HG03097 (cell line): ENCODE measurements at regions not wholly inside any gene's neighbourhood (a gene's known extent, or its start where the extent isn't known, plus 50 kb on each side); places are given as distances from the start of the nearest gene placed in this dataset.
"Not testable (repeated sequence)": the region's sequence is repeated elsewhere in the genome, so short reads cannot be mapped to it uniquely, and the experiment has no call there.

Source experiments
- ATAC-seq: cut with Tn5 transposase; IDR thresholded peaks from one replicate; pipeline ENCODE4 v1.9.1; 2021; ENCODE audit not compliant: unreplicated experiment, low FRiP score

DNA sequence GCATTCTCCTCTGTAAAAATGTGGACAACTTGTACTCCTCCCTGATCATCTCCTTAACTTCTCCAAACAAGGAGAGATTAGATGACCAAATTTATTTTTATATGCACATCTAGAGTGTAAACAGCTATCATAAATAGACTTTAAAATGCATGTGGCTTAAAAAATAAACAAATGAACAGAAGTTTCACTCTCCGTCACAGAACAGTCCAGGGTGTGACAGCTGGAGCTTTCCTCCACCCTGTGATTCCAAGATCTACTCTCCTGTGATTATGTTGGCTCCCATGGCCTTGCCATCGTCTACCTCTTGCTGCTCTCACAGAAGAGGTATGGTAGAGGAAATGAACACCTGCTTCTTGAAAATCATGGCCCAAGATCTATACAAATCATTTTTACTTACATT lies 560.2 kb downstream of the TOX3 start:
- ATAC-seq, result no peak

DNA sequence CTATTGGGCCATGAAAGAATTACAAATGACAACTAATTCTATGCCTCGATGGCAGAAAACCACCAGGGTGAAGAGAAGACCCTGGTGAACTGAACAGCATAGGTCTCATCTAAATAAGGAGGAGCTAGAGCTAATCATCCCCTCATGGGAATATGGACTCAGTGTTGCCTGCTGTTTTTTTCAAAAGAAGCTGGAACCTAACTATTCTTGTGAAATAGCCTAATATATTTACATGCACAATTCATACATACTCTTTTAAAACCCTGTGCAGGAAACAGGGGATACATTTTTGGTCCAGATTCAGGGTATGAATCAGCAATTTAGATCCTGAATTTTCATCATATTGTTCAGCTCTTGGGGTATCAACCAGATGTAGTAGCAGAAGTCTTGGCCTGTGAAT lies 560.6 kb downstream of the TOX3 start:
- no peak for ATAC-seq

DNA sequence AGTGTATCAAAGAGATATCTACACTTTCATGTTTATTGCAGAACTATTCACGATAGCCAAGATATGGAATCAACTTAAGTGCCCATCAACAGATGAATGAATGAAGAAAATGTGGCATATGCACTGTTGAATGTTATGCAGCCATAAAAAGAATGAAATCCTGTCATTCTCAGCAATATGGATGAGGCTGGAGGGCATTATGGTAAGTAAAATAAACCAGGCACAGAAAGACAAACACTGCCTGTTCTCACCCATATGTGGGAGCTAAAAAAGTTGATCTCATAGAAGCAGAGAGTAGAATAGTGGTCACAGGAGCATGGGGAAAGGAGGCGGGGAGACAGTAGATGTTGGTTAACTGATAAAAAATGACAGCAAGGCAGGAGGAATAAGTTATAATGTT lies 561.8 kb downstream of the TOX3 start:
- ATAC-seq, result no peak

DNA sequence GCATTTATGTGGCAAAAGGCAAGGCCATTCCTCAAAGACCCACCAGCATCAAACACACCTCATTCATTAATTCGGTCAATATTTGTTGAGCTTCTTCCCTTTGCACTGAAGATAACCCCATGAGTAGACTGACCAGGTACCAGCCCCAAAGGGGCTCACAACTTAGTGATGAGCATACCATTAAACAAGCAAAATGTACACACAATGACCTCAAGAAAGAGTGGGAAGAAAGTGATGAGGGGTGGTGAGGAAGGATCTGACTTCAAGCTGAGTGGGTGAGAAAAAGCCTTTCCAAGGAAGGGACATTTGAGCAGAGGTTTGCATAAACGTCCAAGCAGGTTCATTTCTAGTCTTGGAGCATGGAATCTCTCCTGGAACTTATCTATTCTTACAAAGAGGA lies 562.5 kb downstream of the TOX3 start:
- no peak for ATAC-seq

DNA sequence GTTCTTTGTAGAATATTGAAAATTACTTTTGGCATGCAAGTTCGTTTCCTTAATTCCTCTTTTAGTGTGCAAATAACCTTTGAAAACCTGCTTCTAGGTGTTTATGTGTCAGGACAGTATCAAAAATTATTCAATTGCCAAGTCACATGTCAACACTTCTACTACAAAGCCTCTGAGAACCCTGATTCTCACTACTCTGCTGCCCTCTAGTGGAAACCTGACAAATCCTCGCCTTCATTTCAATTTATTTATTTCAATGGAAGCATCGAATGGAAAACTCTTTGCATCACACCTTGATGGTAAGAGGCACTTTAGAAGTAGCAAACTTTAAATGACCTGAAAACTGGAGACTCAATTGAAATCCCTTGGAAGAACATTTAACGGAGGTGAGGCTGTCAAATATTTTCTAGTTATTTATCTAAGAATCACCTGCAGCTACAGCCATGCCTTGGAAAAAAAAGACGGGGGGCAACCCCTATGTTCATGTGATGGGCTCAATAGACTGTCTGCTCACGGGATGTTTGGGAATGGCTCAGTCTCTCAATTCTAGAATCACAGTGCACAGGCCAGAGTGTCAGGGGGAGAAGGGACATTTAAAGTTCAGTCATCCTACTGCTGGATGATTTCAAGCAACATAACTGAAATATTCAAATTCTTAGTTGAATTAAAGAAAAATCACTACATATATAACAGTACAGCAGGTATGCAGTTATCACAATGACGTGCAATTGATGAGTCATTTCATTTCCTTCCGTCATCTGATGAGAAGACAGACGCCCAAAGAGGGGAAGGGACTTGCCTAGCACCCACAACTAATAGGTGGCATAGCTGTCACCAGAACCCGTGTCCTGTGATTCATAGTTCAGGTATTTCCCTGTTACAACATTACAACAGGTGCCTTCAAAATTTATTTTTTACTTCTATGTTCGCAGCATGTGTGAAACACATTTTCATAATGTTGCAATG lies 563.9 kb downstream of the TOX3 start:
- peak; percentile 52 for ATAC-seq

DNA sequence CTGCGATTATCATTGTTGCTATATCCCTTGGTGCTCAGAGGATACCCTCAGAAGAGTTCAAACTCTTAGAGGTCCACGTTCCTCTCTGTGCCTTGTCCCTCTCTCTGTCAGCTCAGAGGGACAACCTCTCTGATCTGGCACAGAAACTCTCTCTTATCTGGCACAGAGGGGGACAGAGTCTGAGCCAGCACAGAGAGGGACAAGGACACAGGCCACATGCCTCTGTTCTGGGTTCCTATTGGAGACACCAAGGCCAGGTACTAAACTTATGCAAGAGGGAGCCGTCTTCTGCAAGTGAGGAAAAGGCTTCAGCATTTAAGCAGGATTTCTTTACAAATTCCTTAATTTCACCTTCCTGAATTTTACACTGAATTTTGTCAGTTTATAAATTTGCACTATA lies 565.2 kb downstream of the TOX3 start:
- no peak for ATAC-seq

DNA sequence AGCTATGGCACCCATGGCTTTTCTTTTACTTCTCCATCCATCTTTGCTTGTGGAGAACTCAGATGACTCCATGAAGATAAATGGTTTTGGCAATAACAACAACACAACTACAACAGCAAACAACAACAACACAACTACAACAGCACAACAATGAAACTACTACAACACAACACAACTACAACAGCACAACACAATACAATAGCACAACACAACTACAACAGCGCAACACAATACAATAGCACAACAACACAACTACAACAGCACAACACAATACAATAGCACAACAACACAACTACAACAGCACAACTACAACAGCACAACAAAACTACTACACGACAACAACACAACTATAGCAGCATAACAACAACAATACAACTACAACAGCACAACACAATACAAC lies 569.4 kb downstream of the TOX3 start:
- ATAC-seq, result not testable (repeated sequence)

DNA sequence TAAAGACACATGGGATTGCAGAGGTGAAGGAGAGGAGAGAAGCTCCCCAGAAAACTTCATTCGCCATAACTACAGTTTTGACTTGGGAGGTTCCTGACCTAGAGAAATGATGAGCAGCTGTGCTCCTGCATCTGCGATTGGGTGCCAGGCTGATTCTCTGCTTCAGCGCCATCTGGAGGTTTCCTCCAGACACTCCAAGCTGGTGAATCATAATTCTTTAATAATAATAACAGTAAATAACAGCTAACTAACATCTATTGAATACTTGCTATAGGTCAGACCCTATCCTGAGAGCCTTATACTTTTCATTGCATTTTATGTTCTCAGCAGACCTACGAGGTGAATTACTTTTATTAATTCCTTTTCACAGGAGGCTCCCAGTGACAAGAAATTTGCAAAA lies 575.8 kb downstream of the TOX3 start:
- ATAC-seq, result no peak

DNA sequence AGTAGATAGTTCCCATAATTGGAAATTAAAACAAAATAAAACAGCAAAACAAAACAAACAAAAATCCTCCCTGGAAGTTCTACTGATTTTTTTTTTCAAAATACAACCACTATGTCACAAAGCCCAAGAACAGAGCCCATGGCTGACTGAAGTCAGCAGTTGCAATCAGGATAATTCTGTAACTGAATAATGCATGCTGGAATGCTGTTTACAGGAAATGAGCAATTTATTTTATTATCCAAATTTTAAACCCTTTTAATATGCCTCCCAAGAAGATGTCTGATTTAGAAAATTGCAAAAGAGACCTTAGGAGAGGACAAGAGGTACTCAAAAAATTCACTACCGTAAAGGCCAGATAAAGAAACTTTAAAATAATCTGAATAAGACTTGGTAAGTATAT lies 578.2 kb downstream of the TOX3 start:
- no peak for ATAC-seq

DNA sequence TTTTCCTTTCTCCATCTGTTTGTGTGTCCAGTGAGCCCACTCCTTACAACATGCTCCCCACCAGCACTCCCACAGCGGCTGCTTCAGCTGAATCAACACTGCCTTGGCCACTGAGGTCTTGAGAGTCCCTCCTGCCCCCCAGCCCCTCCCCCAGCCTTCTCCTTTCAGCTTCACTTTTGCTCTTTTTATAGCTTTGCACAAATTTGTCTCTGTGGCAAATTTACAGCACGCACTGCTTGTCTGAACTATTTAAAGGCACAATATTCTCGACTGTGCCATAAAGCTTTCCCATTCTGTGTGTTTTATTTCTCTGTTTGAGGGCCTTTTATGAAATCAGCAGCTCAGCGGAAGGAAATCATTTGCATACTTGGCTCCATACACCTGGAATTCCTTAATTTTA lies 579.3 kb downstream of the TOX3 start:
- no peak for ATAC-seq

DNA sequence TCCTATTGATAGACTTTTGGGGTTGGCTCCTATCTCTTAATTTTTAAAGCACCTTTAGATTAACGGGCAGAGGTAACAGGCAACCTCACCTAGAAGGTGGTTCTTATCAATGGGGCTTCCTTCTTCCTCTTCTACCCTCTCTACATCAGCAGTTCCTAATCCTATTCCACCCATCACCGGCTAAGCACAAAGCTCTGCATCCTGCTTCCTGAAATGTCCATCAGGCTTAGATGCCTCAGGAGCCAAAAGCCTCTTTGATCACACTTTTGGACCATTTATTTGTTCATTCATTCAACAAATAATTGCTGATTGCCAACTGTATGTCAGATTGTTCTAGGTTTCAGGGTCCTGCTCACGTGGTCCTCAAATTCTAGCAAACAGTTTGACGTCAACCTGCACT lies 586.0 kb downstream of the TOX3 start:
- ATAC-seq, result no peak

DNA sequence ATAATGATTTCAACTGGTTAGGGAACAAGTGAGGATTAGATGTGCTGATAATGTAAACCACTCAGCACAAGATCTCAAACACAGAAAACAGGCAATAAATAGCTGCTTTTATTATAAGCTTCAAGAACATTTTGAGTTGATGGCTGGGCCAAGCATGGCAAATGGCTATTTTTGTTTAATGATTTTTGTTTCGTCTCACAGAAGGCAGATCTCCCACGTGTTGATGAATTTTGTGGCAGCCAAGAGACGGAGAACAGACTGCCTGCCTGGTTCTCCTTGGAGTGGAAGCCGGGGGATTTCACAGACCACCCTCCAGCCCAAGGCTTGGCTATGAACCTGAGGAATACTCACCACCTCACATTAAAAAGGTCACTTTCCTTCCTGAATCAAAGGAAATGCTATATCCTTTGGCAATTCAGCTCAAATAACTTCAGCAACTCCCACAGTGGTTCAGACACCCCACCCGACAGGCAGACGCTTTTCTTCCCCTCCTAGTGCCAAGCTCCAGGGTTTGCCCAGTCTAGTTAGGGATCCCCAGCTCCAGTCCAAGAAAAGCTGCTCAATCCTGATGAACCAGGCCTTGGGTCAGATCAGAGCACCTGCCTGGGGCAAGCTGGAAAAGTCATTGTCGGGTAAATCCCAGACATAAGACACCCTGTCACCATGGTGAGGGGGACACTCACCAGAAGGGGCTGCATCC lies 593.5 kb downstream of the TOX3 start:
- ATAC-seq, result no peak

DNA sequence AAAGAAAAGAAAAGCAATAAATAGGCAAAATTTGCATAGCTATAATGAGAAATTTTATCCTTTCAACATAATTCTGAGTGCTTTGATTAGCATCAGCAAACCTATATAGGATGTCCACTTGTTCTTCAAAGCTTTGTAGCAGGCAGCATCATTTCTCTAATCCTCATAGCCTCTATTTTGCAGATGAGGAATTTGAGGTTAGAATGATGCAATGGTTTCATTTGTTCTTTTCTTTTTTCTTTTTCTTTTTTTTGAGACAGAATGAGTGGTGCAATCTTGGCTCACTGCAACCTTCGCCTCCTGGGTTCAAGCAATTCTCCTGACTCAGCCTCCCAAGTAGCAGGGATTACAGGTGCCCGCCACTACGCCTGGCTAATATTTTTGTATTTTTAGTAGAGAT lies 594.4 kb downstream of the TOX3 start:
- ATAC-seq, result no peak

DNA sequence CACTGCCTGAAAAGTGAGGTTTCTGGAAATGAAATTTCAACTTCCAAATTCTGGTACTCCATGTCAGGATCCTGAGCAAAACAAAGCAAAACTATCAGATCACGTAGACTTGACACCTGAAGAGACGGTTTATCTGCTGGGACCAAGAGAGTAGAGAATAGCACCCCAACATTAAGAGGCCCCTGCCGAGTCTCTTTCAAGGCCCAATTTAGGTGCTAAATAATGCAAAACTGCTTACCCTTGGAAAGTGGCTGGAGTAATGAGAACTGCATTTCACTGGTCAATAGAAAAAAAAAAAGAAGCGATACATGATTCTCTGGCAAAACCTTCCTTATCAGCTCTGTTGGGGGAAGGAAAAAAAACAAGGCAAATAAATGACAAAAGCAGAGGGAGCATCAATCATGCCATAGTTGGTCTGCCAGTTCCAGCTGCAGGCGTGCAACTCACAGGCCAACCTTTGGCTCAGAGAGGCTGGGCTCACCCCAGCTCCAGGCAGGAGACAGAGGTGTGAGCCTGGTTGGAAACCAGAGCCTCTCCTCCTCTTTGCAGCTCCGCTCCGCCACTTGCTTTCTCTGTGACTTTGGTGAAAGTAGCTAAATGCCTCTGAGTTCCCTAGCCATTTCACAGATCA lies 595.2 kb downstream of the TOX3 start:
- ATAC-seq, result no peak

DNA sequence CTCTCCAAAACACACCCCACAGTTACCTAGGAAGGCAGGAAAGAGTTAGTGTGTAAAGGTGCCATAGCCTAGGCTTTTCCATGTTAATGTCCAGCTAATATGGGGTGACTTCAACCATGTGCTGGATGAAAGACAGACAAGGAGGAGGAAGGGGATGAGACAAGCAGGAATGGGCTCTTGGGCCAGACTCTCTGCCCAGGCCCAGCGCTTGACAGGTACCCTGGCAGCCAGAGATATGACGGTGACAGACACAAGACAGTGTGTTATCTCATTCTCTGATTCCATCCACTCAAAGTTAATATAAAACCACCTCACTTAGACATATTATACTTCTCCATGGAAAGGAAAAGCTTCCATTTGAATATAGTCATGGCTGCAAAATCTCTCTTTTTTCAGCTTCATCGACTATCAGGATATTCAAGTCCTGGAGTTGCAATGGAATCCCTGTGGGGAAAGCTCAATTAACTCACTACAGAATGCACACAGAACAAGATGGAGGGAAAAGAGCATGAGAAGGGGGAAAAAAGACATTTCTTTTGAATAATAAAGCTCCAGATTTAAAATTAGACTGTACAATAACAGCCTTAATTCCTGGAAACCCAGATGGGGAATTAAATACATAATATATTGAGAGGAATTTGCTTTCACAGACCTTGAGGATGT lies 596.7 kb downstream of the TOX3 start:
- no peak for ATAC-seq

DNA sequence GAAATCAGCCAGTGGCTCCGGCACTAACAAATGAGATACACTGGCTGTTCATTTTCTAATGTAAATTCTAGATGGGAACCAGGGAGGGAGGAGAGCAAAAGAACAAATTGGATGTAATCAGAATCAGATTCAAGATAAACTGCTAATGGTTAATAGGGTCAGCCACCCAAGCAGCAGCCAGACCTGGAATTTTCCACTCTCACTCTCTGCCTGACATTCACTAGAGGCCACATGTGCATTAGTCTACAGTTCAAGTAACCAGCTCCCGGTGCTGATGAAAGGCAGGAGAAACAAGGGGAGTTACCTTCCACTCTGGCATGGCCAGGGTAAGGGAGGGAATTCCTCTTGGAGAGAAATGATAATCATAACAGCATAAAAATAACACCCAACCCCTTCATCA lies 597.7 kb downstream of the TOX3 start:
- no peak for ATAC-seq

DNA sequence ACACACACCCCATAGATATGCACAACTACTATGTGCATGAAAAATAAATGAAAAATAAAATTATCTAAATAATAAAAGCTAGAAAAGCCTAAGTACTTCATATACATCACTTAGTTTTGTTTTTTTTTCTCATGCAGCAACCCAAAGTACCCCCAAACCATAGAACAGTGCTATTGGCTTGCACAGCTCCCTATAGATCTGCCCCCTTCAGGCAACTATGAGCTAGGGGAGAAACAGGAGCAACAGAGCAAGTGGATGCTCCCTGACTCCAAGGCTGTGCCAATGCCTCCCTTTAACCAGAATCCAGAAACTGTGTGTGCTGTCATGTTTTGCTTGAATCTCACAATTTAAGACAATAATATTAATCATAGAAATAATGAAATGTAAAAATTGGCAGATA lies 605.5 kb downstream of the TOX3 start:
- no peak for ATAC-seq

DNA sequence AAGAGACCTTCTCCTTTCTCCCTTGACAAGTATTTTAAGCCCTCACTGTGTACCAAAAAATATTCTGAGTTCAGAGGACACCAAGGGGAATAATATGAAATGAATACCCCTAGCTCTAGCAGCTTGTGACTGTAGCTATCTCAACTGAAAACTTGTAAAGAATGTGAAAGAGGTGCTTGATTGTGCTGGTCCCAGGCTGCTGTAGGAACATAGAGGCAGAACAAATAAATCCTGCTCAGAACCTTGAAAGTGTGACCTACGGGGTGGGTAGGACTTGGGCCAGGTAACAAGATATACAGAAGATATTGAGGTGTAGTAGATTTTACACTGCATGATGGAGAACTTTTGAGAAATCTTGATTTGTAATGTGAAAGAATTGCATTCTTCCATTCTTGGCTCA lies 606.8 kb downstream of the TOX3 start:
- no peak for ATAC-seq

DNA sequence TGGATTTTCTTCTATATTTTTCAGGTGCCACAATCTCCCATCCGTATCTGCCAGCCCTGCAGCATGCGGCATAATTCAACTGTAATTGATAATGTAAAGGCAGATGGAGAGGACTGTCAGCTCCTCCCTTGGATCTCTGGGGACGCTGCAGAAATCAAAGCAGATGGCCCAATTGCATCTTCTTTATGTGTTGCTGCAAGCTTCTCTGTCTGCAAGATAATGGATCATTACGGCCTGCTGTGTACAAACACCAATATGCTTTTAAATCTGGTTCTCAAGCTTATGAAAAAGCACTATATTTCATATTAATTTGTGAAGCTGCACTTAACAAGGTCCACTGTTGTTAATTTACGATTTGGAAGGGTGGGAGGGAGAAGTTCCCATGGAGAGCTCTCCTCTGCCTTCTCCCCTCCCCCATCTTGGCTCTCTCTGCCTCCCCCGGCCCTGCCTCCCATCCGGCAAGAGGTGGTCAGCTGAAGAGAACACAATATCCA lies 607.5 kb downstream of the TOX3 start:
- ATAC-seq, result no peak

DNA sequence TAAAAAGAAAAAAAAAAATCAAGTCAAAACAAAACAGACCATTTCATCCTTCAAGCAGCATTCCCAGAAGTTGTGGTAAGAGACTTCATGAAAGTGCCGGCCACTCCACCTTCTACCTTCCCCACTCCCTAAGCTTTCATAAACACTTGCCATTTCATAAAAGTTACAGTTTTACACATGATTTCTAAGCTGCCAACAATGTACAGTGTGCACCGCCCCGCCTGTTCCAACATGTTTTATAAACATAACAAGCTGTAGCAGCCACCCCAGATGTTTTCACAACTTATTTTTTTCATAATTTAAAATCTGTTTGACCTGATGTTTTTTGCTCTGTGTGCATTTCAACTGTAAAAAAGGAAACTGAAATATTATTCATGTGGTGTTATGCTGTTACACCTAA lies 608.1 kb downstream of the TOX3 start:
- ATAC-seq, result no peak

DNA sequence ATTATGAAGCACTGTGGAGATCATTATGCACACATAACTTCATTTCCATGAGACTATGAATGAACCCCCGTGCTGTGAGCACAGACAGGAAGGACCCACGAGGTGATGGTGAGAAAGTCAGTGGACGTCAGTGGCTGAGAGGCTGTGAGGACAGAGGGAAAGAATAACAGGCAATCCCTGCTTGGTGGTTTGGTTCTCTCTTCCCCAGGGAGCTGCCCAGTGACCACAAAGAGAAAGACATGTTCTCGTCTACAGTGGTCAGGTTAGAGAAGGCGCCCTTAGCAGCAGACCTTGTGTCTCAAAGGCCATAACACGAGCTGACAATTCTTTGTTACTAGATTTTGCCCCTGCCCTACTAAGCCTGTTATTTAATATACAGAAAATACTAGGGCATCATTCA lies 609.2 kb downstream of the TOX3 start:
- no peak for ATAC-seq
